ENCODE measurements at regions not wholly inside any gene's neighbourhood (a gene's known extent, or its start where the extent isn't known, plus 50 kb on each side); places are given as distances from the start of the nearest gene placed in this dataset.
"Not testable (repeated sequence)": the region's sequence is repeated elsewhere in the genome, so short reads cannot be mapped to it uniquely, and the experiment has no call there.

DNA sequence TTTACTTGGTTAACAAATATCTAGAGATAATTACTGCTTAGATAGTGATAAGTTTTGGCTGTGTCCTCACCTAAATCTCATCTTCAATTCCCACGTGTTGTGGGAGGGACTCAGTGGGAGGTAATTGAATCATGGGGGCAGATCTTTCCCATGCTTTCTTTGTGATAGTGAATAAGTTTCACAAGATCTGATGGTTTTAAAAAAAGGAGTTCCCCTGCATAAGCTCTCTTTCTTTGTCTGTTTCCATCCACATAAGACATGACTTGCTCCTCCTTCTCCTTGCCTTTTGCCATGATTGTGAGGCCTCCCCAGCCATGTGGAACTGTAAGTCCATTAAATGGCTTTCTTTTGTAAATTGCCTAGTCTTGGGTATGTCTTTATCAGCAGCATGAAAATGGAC, 266.0 kb upstream of the ANKRD50 start:
- not testable (repeated sequence) for DNase-seq

- no peak for DNase-seq
These were observed 264.5 kb upstream of the ANKRD50 start for GRCh38 chr4:124977045-124977444.

DNA sequence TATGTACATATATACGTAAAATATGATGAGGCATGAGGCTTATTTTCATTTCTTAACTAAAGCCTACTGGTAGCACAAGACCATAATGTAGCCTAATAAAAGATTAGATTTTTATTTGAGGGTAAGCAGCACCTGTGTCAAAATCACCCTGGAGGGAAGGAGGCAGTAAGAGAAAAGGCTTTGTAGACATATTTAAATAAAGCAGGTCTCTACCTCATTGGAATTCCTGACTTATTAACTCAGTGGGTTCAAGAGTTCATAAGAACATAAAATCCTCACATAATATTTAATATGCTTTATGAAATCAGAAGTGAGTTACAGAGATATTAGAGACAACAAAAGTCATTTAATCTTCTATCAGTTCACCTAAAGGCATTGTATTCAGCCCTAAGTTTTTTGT, 261.6 kb upstream of the ANKRD50 start:
- no peak for DNase-seq

DNA sequence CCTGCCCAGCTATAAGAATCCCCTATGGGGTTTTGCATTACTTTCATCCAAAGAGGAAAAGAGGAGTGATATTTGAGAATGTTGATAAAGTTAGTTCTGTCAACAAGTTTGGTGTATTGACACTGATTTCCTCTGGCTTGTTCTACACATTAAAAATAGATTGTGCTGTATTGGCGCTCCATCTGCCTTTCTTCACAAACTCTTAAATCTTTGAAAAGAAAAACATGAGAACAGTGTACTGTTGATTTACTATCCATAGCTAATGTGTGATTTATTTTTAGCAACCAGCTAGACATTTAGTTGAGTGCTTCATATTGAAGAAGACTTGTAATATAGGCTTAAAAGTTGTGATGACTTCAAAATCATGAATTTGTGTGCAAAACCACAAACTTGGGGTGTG, 261.2 kb upstream of the ANKRD50 start:
- DNase-seq = no peak

DNA sequence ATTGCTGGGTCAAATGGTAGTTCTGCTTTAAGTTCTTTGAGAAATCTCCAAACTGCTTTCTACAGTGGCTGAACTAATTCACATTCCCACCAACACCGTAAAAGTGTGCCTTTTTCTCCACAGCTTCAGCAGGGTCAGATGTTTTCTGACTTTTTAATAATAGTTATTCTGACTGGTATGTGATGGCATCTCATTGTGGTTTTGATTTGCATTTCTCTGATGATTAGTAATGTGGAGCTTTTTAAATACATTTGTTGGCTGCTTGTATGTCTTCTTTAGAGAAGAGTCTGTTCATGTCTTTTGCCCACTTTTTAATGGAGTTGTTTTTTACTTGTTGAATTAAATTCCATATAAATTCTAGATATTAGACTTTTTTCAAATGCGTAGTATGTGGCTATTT, 257.5 kb upstream of the ANKRD50 start:
- DNase-seq = no peak

DNA sequence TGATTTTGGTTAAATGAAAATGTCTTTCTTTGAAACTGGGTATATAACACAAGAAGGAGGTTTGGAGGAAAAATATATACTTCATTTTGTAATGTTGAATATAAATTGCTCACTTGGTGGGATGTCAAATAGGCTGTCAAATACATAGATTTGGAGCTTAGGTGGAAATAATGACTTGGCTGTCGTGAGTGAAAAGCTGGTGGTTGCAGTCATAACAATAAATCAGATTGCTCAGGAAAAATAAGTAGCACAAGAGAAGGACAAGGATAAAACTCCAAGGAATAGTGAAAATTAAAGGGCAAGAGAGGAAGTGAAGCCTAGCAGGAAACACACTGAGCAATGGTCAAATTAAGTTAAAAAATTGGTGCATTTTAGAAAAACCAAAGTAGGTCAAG, 253.0 kb upstream of the ANKRD50 start:
- DNase-seq = no peak

DNA sequence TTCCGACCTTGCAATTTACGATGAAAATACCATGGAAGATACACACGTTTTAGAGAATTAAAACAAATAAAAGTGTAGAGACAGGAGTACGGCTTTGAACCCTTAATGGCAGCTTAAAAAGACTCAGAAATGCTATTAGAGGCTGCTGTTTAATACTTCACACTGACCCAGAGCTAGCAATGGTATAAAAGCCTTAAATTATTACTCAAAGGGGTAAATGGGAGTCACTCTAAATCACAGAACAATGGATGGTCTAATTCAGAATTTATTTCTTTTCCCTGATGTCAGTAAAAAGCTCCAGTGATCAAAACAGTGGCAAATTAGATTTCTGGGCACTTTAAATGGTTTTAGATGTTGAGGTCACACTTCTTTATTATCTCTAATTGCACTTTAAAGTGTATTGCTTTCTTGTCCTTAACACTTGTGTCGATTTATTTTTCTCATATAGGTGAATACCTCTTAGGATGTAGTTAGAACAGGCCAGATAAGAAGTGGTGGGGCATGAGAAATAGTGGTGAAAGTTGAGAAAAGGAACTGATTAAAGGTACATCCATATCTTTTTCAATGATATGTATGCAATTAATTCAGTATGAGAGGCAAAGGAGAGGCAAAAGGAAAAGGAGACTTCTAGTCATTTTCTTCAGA, 252.4 kb upstream of the ANKRD50 start:
- DNase-seq = no peak

DNA sequence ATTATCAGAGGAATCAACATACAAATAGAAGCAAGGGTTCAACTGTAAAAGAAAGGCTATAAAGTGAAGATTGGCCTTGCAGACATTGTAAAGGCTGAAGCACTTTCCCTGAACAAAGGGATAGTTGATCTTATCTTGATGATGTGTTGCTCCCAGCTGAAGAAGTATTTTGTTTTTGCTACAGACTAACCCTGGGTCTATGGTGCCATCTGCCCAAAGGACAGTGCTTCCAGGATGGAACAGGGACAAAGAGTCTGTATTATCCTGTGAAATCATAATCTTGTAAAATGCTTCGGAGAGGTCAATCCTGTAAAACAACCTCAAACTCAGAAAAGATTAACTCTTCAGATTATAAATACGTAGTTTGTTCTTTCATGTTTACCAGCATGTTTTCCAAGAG, 251.7 kb upstream of the ANKRD50 start:
- no peak for DNase-seq

DNA sequence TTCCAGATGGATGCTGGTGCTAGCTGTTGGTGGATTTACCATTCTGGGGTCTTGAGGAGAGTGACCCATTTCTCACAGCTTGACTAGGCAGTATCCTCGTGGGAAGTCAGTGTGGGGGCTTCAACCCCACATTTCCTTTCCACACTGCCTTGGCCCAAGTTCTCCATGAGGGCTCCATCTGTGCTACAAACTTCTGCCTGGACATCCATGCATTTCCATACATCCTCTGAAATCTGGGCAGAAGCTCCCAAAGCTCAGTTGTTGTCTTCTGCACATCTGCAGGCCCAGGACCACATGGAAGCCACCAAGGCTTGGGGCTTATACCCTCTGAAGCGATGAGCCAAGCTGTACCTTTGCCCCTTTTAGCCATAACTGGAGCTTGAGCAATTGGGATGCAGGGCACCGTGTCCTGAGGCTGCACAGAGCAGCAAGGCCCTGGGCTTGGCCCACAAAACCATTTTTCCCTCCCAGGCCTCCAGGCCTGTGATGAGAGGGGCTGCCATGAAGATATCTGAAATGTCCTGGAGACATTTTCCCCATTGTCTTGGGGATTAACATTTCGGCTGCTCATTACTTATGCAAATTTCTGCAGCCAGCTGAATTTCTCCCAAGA, 248.7 kb upstream of the ANKRD50 start:
- no peak for DNase-seq

- no peak for DNase-seq
These were observed 246.3 kb upstream of the ANKRD50 start for GRCh38 chr4:124958847-124959246.

GRCh38 chr4:124955476-124955875, 242.9 kb upstream of the ANKRD50 start:
- no peak for DNase-seq

- no peak for DNase-seq
These were observed 241.5 kb upstream of the ANKRD50 start for GRCh38 chr4:124954046-124954445.

GRCh38 chr4:124953486-124953885, 241.0 kb upstream of the ANKRD50 start:
- no peak for DNase-seq

DNA sequence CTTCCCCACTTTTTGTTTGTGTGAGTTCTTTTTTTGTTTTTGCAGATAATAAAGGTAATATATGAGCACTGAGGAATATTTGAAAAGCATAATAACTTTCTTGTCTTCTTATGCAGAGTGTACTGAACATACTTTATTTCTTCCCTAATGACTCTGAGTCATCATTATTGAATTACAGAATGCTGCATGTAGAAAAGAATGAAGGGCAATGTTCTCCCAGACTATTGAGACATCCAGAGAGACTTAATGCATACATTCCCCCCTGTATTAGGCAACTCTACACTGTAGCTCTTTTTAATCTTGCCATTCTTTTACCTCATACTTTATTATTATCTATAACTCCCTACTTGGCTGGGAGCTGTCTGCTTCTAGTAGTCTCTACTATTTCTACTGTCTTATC, 240.5 kb upstream of the ANKRD50 start:
- DNase-seq = peak; percentile 27

- no peak for DNase-seq
These were observed 240.1 kb upstream of the ANKRD50 start for GRCh38 chr4:124952601-124953000.

DNA sequence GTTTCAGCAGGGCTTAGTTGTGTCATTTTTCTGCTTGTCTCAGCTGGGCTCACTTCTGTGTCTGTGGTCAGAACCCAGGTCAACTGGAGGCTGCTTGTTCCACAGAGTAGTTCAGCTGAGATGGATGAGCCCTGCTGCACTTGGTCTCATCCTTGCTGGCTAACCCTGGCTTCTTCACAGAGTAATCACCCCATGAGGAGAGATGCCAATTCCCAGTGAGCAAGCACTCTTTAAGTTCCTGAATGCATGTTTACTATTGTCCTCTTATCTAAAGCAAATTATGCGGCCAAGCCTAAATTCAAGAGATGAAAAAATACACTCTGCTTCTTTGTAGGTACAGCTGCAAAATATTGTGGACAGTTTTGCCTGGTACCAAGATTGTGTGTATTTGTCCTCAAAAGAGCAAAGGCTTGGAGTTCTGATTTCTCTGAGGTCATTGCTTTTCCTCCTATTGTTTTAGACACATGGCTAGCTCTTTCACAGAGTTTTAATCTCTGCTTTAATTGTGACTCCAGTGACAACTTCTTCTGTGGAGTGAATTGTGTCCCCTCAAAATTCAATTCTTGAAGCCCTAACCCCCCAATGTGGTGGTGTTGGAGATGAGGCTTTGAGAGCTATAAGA, 236.6 kb upstream of the ANKRD50 start:
- peak; percentile 78 for DNase-seq

GRCh38 chr4:124947622-124948265, 235.2 kb upstream of the ANKRD50 start:
- peak; percentile 50 for DNase-seq

- peak; percentile 67 for DNase-seq
These were observed 234.2 kb upstream of the ANKRD50 start for GRCh38 chr4:124946696-124947095.

GRCh38 chr4:124945422-124945821, 232.9 kb upstream of the ANKRD50 start:
- DNase-seq = peak; percentile 31

DNA sequence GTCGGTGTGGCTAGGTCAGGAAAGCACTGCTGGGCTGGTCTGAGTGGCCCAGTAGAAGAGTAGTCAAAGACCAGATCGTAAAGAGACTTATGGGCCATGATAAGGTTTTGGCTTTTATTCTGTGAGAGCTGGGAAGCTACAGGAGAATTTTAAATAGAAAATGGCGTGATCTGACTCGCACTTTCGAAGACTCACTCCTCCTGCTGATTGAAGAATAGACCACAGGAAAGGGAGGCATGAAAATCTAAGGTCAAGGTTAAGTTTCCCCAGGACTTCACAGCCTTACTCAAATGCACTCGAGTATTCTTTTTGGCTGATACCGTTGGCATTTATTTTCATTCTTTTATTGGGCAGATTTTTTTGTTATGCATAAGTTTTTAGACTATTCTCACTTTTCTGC, 231.4 kb upstream of the ANKRD50 start:
- DNase-seq = no peak

- no peak for DNase-seq
These were observed 230.8 kb upstream of the ANKRD50 start for GRCh38 chr4:124943145-124943889.

DNA sequence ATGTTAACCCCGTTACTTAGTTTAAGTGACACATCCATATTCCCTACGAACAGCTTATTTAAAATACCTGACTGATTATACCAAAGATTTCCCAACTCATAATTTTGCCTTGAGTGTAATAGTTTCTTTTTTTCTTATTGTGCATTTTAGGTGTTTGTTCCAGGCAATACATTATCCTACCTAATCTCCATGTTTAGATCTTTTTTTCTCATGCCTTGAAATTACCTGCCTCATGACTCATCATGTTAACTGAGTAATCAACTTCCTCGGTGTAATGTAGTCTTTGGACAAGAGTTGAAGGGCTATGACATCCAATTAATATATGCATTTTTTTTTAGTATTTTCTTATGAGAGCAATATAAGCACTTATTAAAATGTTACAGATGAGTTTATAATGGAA, 228.7 kb upstream of the ANKRD50 start:
- DNase-seq = peak; percentile 74

GRCh38 chr4:124940387-124940786, 227.9 kb upstream of the ANKRD50 start:
- peak; percentile 98 for DNase-seq
